ENCODE measurements at regions not wholly inside any gene's neighbourhood (a gene's known extent, or its start where the extent isn't known, plus 50 kb on each side); places are given as distances from the start of the nearest gene placed in this dataset.

GRCh38 chr12:11556682-11557081, 92.8 kb upstream of the ETV6 start:
- no peak overlapping the region for H3K4me2 ChIP-seq (replicated peaks; ENCODE audit: low read depth, low read length, poor library complexity, severe bottlenecking)
- no peaks in the 10 kb centered on the region for H3K9me3 ChIP-seq (ENCODE audit: control extremely low read depth in 1 of 3, control insufficient read depth in 2 of 3, insufficient read depth in 1 of 3, low read length in 2 of 3)
- no peak overlapping the region for H3K27ac Mint-ChIP-seq
- 97% methylated on average over 6 of the region's 6 CpGs for WGBS (ENCODE audit: insufficient coverage)
- no peak overlapping the region for H3K9ac ChIP-seq (ENCODE audit: low read length)
- H3K9me3 Mint-ChIP-seq (ENCODE audit: insufficient read depth): no peaks in the 10 kb centered on the region
- no peaks in the 10 kb centered on the region for H3K79me2 ChIP-seq (ENCODE audit: control insufficient read depth, insufficient read depth, low read length)
- peaks cover 0 to 3% of the 10 kb centered on the region in 2 donors for H3K4me1 ChIP-seq (ENCODE audit: control insufficient read depth in 2 of 2, insufficient read depth in 2 of 2, low read length in 2 of 2)
- no peaks in the 10 kb centered on the region for H4K20me1 ChIP-seq (ENCODE audit: control insufficient read depth, insufficient read depth, low read length, poor library complexity, severe bottlenecking)
- peaks cover 5% of the 10 kb centered on the region for H3K4me1 Mint-ChIP-seq
- H3K27me3 Mint-ChIP-seq: peaks cover 9% of the 10 kb centered on the region
- no peak overlapping the region for H3K4me3 Mint-ChIP-seq
- H3K27me3 ChIP-seq (replicated peaks in 1 of 4; ENCODE audit: control extremely low read depth in 1 of 4, control insufficient read depth in 3 of 4, insufficient read depth in 4 of 4, low read length in 3 of 4): no peaks in the 10 kb centered on the region
- POLR2A ChIA-PET: no interaction called here
- no peak for TF ChIP-seq CTCF (IDR thresholded peaks at IDR 0.05)
- no peak for TF ChIP-seq EZH2 (IDR thresholded peaks at IDR 0.05; ENCODE audit: borderline replicate concordance, insufficient read depth, low read depth, low read length, poor library complexity, severe bottlenecking)
- CTCF ChIA-PET: interaction anchor here (2.9 to 3.1 kb wide), 3 partner anchors 24 to 770 kb away, joined by 13 to 17 read pairs (median 14); no protein-coding TSS in a partner anchor
- intact Hi-C loops (cut with micrococcal nuclease): no loop called here
- H2AFZ ChIP-seq (ENCODE audit: insufficient read depth, low read depth, low read length, poor library complexity, severe bottlenecking): no peak overlapping the region
- H3K4me3 ChIP-seq (ENCODE audit: control extremely low read depth in 1 of 5, extremely low read depth in 1 of 5, insufficient read depth in 1 of 5, low read depth in 2 of 5, low read length in 4 of 5): no peak overlapping the region
- no peak overlapping the region for H3K27ac ChIP-seq (ENCODE audit: low read length in 2 of 2)
- no peaks in the 10 kb centered on the region for H3K36me3 ChIP-seq (replicated peaks in 1 of 2; ENCODE audit: control extremely low read depth in 1 of 2, control insufficient read depth in 1 of 2, extremely low read depth in 1 of 2, insufficient read depth in 2 of 2, low read length in 1 of 2)
- no peak for DNase-seq
- ATAC-seq (ENCODE audit: low read depth): no peak

- Histone ChIP-seq H3K79me2 (ENCODE audit: control insufficient read depth, insufficient read depth, low read length) (no peaks in the 10 kb centered on the region), H3K9me3 (ENCODE audit: control extremely low read depth in 1 of 3, control insufficient read depth in 2 of 3, insufficient read depth in 1 of 3, low read length in 2 of 3) (no peaks in the 10 kb centered on the region), H3K36me3 (replicated peaks in 1 of 2; ENCODE audit: control extremely low read depth in 1 of 2, control insufficient read depth in 1 of 2, extremely low read depth in 1 of 2, insufficient read depth in 2 of 2, low read length in 1 of 2) (no peaks in the 10 kb centered on the region), H2AFZ (ENCODE audit: insufficient read depth, low read depth, low read length, poor library complexity, severe bottlenecking) (no peak overlapping the region), H3K4me2 (replicated peaks; ENCODE audit: low read depth, low read length, poor library complexity, severe bottlenecking) (no peak overlapping the region), H4K20me1 (ENCODE audit: control insufficient read depth, insufficient read depth, low read length, poor library complexity, severe bottlenecking) (no peaks in the 10 kb centered on the region), H3K27me3 (replicated peaks in 1 of 4; ENCODE audit: control extremely low read depth in 1 of 4, control insufficient read depth in 3 of 4, insufficient read depth in 4 of 4, low read length in 3 of 4) (no peaks in the 10 kb centered on the region), H3K9ac (ENCODE audit: low read length) (no peak overlapping the region), H3K4me3 (ENCODE audit: control extremely low read depth in 1 of 5, extremely low read depth in 1 of 5, insufficient read depth in 1 of 5, low read depth in 2 of 5, low read length in 4 of 5) (no peak overlapping the region), H3K27ac (ENCODE audit: low read length in 2 of 2) (no peak overlapping the region), H3K4me1 (ENCODE audit: control insufficient read depth in 2 of 2, insufficient read depth in 2 of 2, low read length in 2 of 2) (no peaks in the 10 kb centered on the region)
- TF ChIP-seq CTCF (IDR thresholded peaks at IDR 0.05): no peak
- no peak for TF ChIP-seq EZH2 (IDR thresholded peaks at IDR 0.05; ENCODE audit: borderline replicate concordance, insufficient read depth, low read depth, low read length, poor library complexity, severe bottlenecking)
- Mint-ChIP-seq H3K9me3 (ENCODE audit: insufficient read depth) (no peaks in the 10 kb centered on the region), H3K4me3 (no peak overlapping the region), H3K27me3 (no peaks in the 10 kb centered on the region), H3K27ac (no peak overlapping the region), H3K4me1 (no peaks in the 10 kb centered on the region)
- ATAC-seq (ENCODE audit: low read depth) (no peak), DNase-seq (no peak)
- WGBS (ENCODE audit: insufficient coverage): 100% methylated on average over 1 of the region's 3 CpGs
- ChIA-PET POLR2A (no interaction called here), CTCF (interaction anchor here (1.6 to 3.1 kb wide), 2 partner anchors 473 kb away, joined by 3 to 13 read pairs; no protein-coding TSS in a partner anchor)
- intact Hi-C loops (cut with micrococcal nuclease): no loop called here
Observed at GRCh38 chr12:11559626-11560340, 89.7 kb upstream of the ETV6 start.
